GM23338 (cell line): ENCODE measurements at regions not wholly inside any gene's neighbourhood (a gene's known extent, or its start where the extent isn't known, plus 50 kb on each side); places are given as distances from the start of the nearest gene placed in this dataset.

Experiments
- ATAC-seq: fragments of 200-7000 bp; cut with Tn5 transposase; 3 replicates; pipeline ENCODE4 v1.9.1; 2020
- DNase-seq: peaks from one replicate; pipeline ENCODE4 v3.0.0-alpha.2; 2015; ENCODE audit warnings: low spot score
- H2AFZ ChIP-seq: fragments of 200-600 bp; sonication (generic); 2 replicates; pipeline ENCODE4 v1.8.0; 2016; ENCODE audit warnings: antibody characterized with exemption, mild to moderate bottlenecking, moderate library complexity
- H3F3A ChIP-seq: fragments of 200-600 bp; sonication (generic); replicated peaks from 2 replicates; pipeline ENCODE4 v1.8.0; 2017; ENCODE audit warnings: antibody characterized with exemption, mixed run types, low read depth
- H3K27ac ChIP-seq: fragments of 200-600 bp; sonication (generic); 2 replicates; pipeline ENCODE4 v1.6.1; 2016; ENCODE audit warnings: low read depth
- H3K27me3 ChIP-seq: fragments of 200-600 bp; sonication (generic); 2 replicates; pipeline ENCODE4 v1.8.0; 2016; ENCODE audit warnings: mild to moderate bottlenecking, mixed run types, moderate library complexity; ENCODE audit not compliant: insufficient read depth
- H3K36me3 ChIP-seq: fragments of 200-600 bp; sonication (generic); 2 replicates; pipeline ENCODE4 v1.8.0; 2016; ENCODE audit warnings: mild to moderate bottlenecking; ENCODE audit not compliant: insufficient read depth
- H3K4me1 ChIP-seq: fragments of 200-600 bp; sonication (generic); 2 replicates; pipeline ENCODE4 v1.8.0; 2016; ENCODE audit warnings: mild to moderate bottlenecking, moderate library complexity; ENCODE audit not compliant: insufficient read depth
- H3K4me2 ChIP-seq: fragments of 200-600 bp; sonication (generic); 2 replicates; pipeline ENCODE4 v1.7.1; 2017; ENCODE audit warnings: mixed run types
- H3K4me3 ChIP-seq: fragments of 200-600 bp; sonication (generic); 2 replicates; pipeline ENCODE4 v1.6.1; 2016; ENCODE audit warnings: mixed run types
- H3K79me2 ChIP-seq: fragments of 200-600 bp; sonication (generic); replicated peaks from 2 replicates; pipeline ENCODE4 v1.8.0; 2017; ENCODE audit warnings: mild to moderate bottlenecking; ENCODE audit not compliant: insufficient read depth
- H3K9me2 ChIP-seq: fragments of 200-600 bp; sonication (generic); 2 replicates; pipeline ENCODE4 v1.8.0; 2017; ENCODE audit not compliant: insufficient read depth
- H4K20me1 ChIP-seq: fragments of 200-600 bp; sonication (generic); replicated peaks from 2 replicates; pipeline ENCODE4 v1.8.0; 2017; ENCODE audit warnings: mild to moderate bottlenecking; ENCODE audit not compliant: insufficient read depth
- H3K27ac Mint-ChIP-seq: 2 replicates; pipeline ENCODE4 v1.8.0; 2020; ENCODE audit warnings: inconsistent platforms, mild to moderate bottlenecking, moderate library complexity, mixed read lengths
- H3K27me3 Mint-ChIP-seq: 3 replicates; pipeline ENCODE4 v1.8.0; 2022; ENCODE audit warnings: low read depth, mild to moderate bottlenecking, moderate library complexity, mixed read lengths, inconsistent platforms; ENCODE audit not compliant: insufficient read depth, poor library complexity
- H3K36me3 Mint-ChIP-seq: 3 replicates; pipeline ENCODE4 v1.8.0; 2021; ENCODE audit warnings: low read depth, mild to moderate bottlenecking, inconsistent platforms, moderate library complexity, mixed read lengths
- H3K4me1 Mint-ChIP-seq: 3 replicates; pipeline ENCODE4 v1.8.0; 2020; ENCODE audit warnings: mild to moderate bottlenecking, inconsistent platforms, mixed read lengths
- H3K4me3 Mint-ChIP-seq: 3 replicates; pipeline ENCODE4 v1.8.0; 2021; ENCODE audit warnings: moderate library complexity, mild to moderate bottlenecking, inconsistent platforms, mixed read lengths
- H3K9me3 Mint-ChIP-seq: 3 replicates; pipeline ENCODE4 v1.8.0; 2020; ENCODE audit warnings: moderate library complexity, mild to moderate bottlenecking, inconsistent platforms, mixed read lengths
- CREB1 ChIP-seq: fragments of 250-450 bp; sonication (Bioruptor Pico); IDR thresholded peaks from 2 replicates; pipeline ENCODE4 v1.5.0; 2020; ENCODE audit warnings: low read depth, mild to moderate bottlenecking, moderate library complexity
- JUNB ChIP-seq: IDR thresholded peaks from one replicate; pipeline ENCODE4 v1.6.1; 2016; ENCODE audit warnings: antibody characterized with exemption; ENCODE audit not compliant: unreplicated experiment
- NANOG ChIP-seq: IDR thresholded peaks from 2 replicates; pipeline ENCODE4 v1.6.1; 2016; ENCODE audit warnings: antibody characterized with exemption, borderline replicate concordance
- STAT1 ChIP-seq: IDR thresholded peaks from one replicate; pipeline ENCODE4 v1.6.1; 2016; ENCODE audit warnings: antibody characterized with exemption; ENCODE audit not compliant: unreplicated experiment
- ZNF114 ChIP-seq: fragments of 250-450 bp; sonication (Bioruptor Pico); IDR thresholded peaks from 2 replicates; pipeline ENCODE4 v1.5.0; 2020; ENCODE audit warnings: mild to moderate bottlenecking, moderate library complexity
- TF ChIP-seq, protein P1 (sequence below): fragments of 250-450 bp; sonication (Bioruptor Pico); IDR thresholded peaks from 2 replicates; pipeline ENCODE4 v1.5.0; 2020; ENCODE audit warnings: mild to moderate bottlenecking, moderate library complexity
- TF ChIP-seq, protein P2 (sequence below), 2 experiments: fragments of 200-600 bp in 1 of 2; sonication (generic) in 1 of 2; conservative IDR thresholded peaks; 2 replicates each; pipeline versions ENCODE4 v1.5.1 to v1.6.1; 2016 to 2017; ENCODE audit warnings: antibody characterized with exemption in 2 of 2, low read depth in 2 of 2, mild to moderate bottlenecking in 2 of 2, moderate library complexity in 1 of 2

DNA sequence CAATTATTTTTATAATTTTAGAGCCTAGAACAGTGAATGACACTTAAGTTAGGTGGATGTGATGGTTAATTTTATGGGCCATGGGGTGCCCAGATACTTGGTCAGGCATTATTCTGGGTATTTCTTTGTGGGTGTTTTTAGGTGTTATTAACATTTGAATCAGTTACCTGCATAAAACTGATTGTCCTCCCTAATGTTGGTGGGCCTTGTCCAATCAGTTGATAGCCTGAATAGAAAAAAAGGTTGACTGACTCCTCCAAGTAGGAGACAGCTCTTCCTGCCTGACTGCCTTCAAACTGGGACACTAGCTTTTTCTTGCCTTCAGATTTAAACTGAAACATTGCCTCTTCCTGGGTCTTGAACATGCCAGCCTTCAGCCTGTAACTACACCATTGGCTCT, 312.9 kb upstream of the FIGN start (continued):
- TF ChIP-seq, protein P1, sequence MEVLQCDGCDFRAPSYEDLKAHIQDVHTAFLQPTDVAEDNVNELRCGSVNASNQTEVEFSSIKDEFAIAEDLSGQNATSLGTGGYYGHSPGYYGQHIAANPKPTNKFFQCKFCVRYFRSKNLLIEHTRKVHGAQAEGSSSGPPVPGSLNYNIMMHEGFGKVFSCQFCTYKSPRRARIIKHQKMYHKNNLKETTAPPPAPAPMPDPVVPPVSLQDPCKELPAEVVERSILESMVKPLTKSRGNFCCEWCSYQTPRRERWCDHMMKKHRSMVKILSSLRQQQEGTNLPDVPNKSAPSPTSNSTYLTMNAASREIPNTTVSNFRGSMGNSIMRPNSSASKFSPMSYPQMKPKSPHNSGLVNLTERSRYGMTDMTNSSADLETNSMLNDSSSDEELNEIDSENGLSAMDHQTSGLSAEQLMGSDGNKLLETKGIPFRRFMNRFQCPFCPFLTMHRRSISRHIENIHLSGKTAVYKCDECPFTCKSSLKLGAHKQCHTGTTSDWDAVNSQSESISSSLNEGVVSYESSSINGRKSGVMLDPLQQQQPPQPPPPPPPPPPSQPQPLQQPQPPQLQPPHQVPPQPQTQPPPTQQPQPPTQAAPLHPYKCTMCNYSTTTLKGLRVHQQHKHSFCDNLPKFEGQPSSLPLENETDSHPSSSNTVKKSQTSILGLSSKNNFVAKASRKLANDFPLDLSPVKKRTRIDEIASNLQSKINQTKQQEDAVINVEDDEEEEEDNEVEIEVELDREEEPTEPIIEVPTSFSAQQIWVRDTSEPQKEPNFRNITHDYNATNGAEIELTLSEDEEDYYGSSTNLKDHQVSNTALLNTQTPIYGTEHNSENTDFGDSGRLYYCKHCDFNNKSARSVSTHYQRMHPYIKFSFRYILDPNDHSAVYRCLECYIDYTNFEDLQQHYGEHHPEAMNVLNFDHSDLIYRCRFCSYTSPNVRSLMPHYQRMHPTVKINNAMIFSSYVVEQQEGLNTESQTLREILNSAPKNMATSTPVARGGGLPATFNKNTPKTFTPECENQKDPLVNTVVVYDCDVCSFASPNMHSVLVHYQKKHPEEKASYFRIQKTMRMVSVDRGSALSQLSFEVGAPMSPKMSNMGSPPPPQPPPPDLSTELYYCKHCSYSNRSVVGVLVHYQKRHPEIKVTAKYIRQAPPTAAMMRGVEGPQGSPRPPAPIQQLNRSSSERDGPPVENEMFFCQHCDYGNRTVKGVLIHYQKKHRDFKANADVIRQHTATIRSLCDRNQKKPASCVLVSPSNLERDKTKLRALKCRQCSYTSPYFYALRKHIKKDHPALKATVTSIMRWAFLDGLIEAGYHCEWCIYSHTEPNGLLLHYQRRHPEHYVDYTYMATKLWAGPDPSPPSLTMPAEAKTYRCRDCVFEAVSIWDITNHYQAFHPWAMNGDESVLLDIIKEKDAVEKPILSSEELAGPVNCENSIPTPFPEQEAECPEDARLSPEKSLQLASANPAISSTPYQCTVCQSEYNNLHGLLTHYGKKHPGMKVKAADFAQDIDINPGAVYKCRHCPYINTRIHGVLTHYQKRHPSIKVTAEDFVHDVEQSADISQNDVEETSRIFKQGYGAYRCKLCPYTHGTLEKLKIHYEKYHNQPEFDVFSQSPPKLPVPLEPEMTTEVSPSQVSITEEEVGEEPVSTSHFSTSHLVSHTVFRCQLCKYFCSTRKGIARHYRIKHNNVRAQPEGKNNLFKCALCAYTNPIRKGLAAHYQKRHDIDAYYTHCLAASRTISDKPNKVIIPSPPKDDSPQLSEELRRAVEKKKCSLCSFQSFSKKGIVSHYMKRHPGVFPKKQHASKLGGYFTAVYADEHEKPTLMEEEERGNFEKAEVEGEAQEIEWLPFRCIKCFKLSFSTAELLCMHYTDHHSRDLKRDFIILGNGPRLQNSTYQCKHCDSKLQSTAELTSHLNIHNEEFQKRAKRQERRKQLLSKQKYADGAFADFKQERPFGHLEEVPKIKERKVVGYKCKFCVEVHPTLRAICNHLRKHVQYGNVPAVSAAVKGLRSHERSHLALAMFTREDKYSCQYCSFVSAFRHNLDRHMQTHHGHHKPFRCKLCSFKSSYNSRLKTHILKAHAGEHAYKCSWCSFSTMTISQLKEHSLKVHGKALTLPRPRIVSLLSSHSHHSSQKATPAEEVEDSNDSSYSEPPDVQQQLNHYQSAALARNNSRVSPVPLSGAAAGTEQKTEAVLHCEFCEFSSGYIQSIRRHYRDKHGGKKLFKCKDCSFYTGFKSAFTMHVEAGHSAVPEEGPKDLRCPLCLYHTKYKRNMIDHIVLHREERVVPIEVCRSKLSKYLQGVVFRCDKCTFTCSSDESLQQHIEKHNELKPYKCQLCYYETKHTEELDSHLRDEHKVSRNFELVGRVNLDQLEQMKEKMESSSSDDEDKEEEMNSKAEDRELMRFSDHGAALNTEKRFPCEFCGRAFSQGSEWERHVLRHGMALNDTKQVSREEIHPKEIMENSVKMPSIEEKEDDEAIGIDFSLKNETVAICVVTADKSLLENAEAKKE = no peak
- TF ChIP-seq JUNB = no peak
- TF ChIP-seq, protein P2, sequence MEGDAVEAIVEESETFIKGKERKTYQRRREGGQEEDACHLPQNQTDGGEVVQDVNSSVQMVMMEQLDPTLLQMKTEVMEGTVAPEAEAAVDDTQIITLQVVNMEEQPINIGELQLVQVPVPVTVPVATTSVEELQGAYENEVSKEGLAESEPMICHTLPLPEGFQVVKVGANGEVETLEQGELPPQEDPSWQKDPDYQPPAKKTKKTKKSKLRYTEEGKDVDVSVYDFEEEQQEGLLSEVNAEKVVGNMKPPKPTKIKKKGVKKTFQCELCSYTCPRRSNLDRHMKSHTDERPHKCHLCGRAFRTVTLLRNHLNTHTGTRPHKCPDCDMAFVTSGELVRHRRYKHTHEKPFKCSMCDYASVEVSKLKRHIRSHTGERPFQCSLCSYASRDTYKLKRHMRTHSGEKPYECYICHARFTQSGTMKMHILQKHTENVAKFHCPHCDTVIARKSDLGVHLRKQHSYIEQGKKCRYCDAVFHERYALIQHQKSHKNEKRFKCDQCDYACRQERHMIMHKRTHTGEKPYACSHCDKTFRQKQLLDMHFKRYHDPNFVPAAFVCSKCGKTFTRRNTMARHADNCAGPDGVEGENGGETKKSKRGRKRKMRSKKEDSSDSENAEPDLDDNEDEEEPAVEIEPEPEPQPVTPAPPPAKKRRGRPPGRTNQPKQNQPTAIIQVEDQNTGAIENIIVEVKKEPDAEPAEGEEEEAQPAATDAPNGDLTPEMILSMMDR (conservative IDR thresholded peaks at IDR 0.05; ENCODE audit: low read depth in 2 of 2) = no peak
- no peak for TF ChIP-seq CREB1

DNA sequence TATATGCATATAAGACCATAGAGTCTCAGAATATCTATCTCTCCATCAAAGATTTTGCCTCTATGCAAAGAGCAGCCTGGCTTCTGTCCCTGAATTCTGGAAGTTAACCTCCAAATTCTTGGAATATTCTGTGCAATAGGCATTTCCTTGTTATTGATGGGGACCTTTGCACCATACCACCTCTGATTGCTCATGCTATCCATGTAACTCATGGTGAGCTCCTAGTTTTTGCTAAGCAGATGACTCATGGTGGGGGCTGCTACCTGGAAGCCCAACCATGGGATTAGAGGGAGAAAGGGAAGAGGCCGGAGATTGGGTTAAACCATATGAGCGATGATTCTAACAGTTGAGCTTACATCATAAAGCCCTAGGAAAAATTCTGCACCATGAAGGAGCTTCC, 310.2 kb upstream of the FIGN start:
- Histone ChIP-seq H3K79me2 (no peaks in the 10 kb centered on the region), H3K9me2 (peaks cover 4% of the 10 kb centered on the region), H3K36me3 (no peaks in the 10 kb centered on the region), H3K4me2 (no peak overlapping the region), H3F3A (no peaks in the 10 kb centered on the region), H4K20me1 (no peaks in the 10 kb centered on the region), H3K4me1 (no peaks in the 10 kb centered on the region), H3K27ac (no peak overlapping the region), H3K27me3 (no peaks in the 10 kb centered on the region), H3K4me3 (no peak overlapping the region), H2AFZ (no peak overlapping the region)
- 0 out of 3 replicates have a peak, but pooled peaks cover 3% of the 10 kb centered on the region for H3K36me3 Mint-ChIP-seq
- H3K27me3 Mint-ChIP-seq = no peaks in the 10 kb centered on the region
- no peak overlapping the region for H3K4me3 Mint-ChIP-seq
- H3K4me1 Mint-ChIP-seq = no peaks in the 10 kb centered on the region
- DNase-seq (no peak), ATAC-seq (no peak)
- no peak overlapping the region for H3K27ac Mint-ChIP-seq
- peaks cover 6% of the 10 kb centered on the region; the same call in 2 of the 3 replicates for H3K9me3 Mint-ChIP-seq
- no peak for TF ChIP-seq STAT1
- no peak for TF ChIP-seq ZNF114
- no peak for TF ChIP-seq NANOG
- TF ChIP-seq, protein P1 = no peak
